Sigmoid colon (tissue), 4 donors: ENCODE measurements at regions not wholly inside any gene's neighbourhood (a gene's known extent, or its start where the extent isn't known, plus 50 kb on each side); places are given as distances from the start of the nearest gene placed in this dataset.

Experiments used
- CTCF ChIP-seq, 4 experiments: fragments of 450-650 bp in 3 of 4; fragments of 200-600 bp in 1 of 4; IDR thresholded peaks; one replicate each; pipeline ENCODE4 v1.5.1; 2016 to 2019; ENCODE audit warnings: antibody characterized with exemption in 4 of 4, mild to moderate bottlenecking in 3 of 4, moderate library complexity in 2 of 4
- EP300 ChIP-seq, 4 donors: sonication (generic); formaldehyde crosslinking; IDR thresholded peaks; one replicate each; pipeline ENCODE4 v1.6.1; 2017; ENCODE audit warnings: antibody characterized with exemption in 4 of 4
- POLR2A ChIP-seq, 2 donors: fragments of 450-650 bp; IDR thresholded peaks; one replicate each; pipeline ENCODE4 v1.6.1; 2016; ENCODE audit warnings: antibody characterized with exemption in 2 of 2, mild to moderate bottlenecking in 2 of 2, moderate library complexity in 2 of 2
- POLR2AphosphoS5 ChIP-seq, 4 donors: sonication (generic); formaldehyde crosslinking; IDR thresholded peaks; one replicate each; pipeline ENCODE4 v1.6.1; 2017; ENCODE audit warnings: antibody characterized with exemption in 4 of 4

GRCh38 chr13:78910147-78910546, 251.2 kb upstream of the OBI1 start:
- TF ChIP-seq CTCF (IDR thresholded peaks at IDR 0.05) = no peak
- TF ChIP-seq POLR2A (IDR thresholded peaks at IDR 0.05) = no peak
- no peak for TF ChIP-seq POLR2AphosphoS5 (IDR thresholded peaks at IDR 0.05)
- TF ChIP-seq EP300 (IDR thresholded peaks at IDR 0.05) = no peak
